ENCODE measurements at regions not wholly inside any gene's neighbourhood (a gene's known extent, or its start where the extent isn't known, plus 50 kb on each side); places are given as distances from the start of the nearest gene placed in this dataset.

DNA sequence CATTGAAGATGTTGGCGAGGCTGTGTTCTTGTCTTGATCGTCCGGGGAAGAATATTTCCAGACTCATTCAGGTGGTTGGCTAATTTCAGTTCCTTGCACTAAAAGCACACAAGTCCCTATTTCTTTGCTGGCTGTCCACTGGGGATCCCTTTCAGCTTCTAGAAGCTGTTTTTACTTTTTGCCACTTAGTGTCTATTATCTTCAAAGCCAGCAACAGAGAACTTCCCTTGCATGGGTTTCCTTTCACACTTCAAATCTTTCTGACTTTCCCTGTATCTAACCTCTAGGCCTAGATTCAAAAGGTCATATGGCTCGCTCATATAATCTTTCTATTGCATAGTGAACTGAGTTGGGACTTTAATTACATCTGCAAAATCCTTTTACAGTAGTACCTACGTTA, 215.3 kb upstream of the PCDH9 start:
- Histone ChIP-seq H3K79me2 (ENCODE audit: control insufficient read depth in 1 of 2, insufficient read depth in 2 of 2, low read length in 2 of 2) (no peaks in the 10 kb centered on the region), H3K27me3 (replicated peaks in 1 of 4; ENCODE audit: control insufficient read depth in 3 of 4, extremely low read depth in 1 of 4, insufficient read depth in 3 of 4, low read length in 3 of 4) (no peaks in the 10 kb centered on the region), H2BK20ac (ENCODE audit: low read length) (no peak overlapping the region), H3K36me3 (ENCODE audit: control insufficient read depth in 2 of 4, insufficient read depth in 4 of 4, low read length in 3 of 4) (no peaks in the 10 kb centered on the region), H3K18ac (ENCODE audit: extremely low read depth, low read length) (no peak overlapping the region), H3K79me1 (ENCODE audit: low read depth, low read length) (no peaks in the 10 kb centered on the region), H2BK120ac (replicated peaks; ENCODE audit: low read depth, low read length) (no peak overlapping the region), H3K4me3 (ENCODE audit: extremely low read depth in 1 of 4, insufficient read depth in 2 of 4, low read depth in 3 of 4, low read length in 4 of 4) (no peak overlapping the region), H3K27ac (ENCODE audit: low read depth, low read length) (no peak overlapping the region), H3K4me2 (ENCODE audit: insufficient read depth in 1 of 2, low read depth in 2 of 2, low read length in 2 of 2) (no peak overlapping the region), H4K91ac (replicated peaks; ENCODE audit: insufficient read length, low read length) (no peak overlapping the region), H4K20me1 (replicated peaks in 1 of 2; ENCODE audit: control insufficient read depth in 1 of 2, insufficient read depth in 2 of 2, low read length in 2 of 2) (no peaks in the 10 kb centered on the region), H2BK5ac (ENCODE audit: low read depth, low read length) (no peak overlapping the region), H3K23me2 (ENCODE audit: low read depth, low read length) (no peaks in the 10 kb centered on the region), H2AK5ac (ENCODE audit: low read depth, low read length) (no peak overlapping the region), H3K9ac (replicated peaks in 1 of 4; ENCODE audit: extremely low read depth in 1 of 4, low read depth in 3 of 4, low read length in 3 of 4) (no peak overlapping the region), H4K8ac (ENCODE audit: extremely low read depth, insufficient read depth, low read length) (no peak overlapping the region), H3K23ac (ENCODE audit: insufficient read length) (no peak overlapping the region), H3K4ac (replicated peaks; ENCODE audit: insufficient read length, low read depth, low read length) (no peak overlapping the region), H4K5ac (ENCODE audit: insufficient read length, low read depth, low read length) (no peak overlapping the region), H2BK12ac (ENCODE audit: low read depth, low read length) (no peak overlapping the region), H3K14ac (ENCODE audit: insufficient read length) (no peak overlapping the region), H2AFZ (ENCODE audit: low read length) (peak overlapping the region; percentile 9; the same call in 1 of the 2 replicates), H2BK15ac (ENCODE audit: low read length) (no peak overlapping the region), H3K56ac (replicated peaks; ENCODE audit: insufficient read length, low read depth, low read length) (no peak overlapping the region), H3K9me3 (ENCODE audit: insufficient read depth in 2 of 2, low read depth in 1 of 2, low read length in 1 of 2) (no peaks in the 10 kb centered on the region), H3K4me1 (replicated peaks in 1 of 4; ENCODE audit: control insufficient read depth in 3 of 4, insufficient read depth in 4 of 4, low read length in 3 of 4) (no peaks in the 10 kb centered on the region)
- ChIA-PET CTCF (ENCODE audit: partially characterized antibody) (interaction anchor here (1.4 kb wide), 1 partner anchor 29 kb away, joined by 3 read pairs; no protein-coding TSS in a partner anchor), POLR2A (ENCODE audit: partially characterized antibody) (no interaction called here)
- 91% methylated on average over 4 of the region's 5 CpGs; no CpG with 5 or more reads in 1 of the 2 experiments for WGBS, 2 experiments (ENCODE audit: extremely low coverage in 1 of 2, insufficient coverage in 1 of 2, insufficient read length in 1 of 2, insufficient replicate concordance in 2 of 2, low coverage in 1 of 2, low lambda C conversion rate in 2 of 2, missing lambda C conversion rate in 1 of 2)
- no peak for FAIRE-seq
- DNase-seq (ENCODE audit: low read depth in 1 of 2, low spot score in 2 of 2), result no peak
- no peak for TF ChIP-seq ZNF274 (IDR thresholded peaks at IDR 0.05; ENCODE audit: borderline replicate concordance, extremely low read depth, low read length)
- no peak for TF ChIP-seq MAFK (IDR thresholded peaks at IDR 0.05; ENCODE audit: low read depth, low read length)
- TF ChIP-seq, protein P1, sequence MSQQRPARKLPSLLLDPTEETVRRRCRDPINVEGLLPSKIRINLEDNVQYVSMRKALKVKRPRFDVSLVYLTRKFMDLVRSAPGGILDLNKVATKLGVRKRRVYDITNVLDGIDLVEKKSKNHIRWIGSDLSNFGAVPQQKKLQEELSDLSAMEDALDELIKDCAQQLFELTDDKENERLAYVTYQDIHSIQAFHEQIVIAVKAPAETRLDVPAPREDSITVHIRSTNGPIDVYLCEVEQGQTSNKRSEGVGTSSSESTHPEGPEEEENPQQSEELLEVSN (IDR thresholded peaks at IDR 0.05), result no peak
- no peak for TF ChIP-seq YY1 (IDR thresholded peaks at IDR 0.05; ENCODE audit: low read depth, low read length)
- TF ChIP-seq SP4 (IDR thresholded peaks at IDR 0.05; ENCODE audit: low read length), result no peak
- TF ChIP-seq CHD2 (IDR thresholded peaks at IDR 0.05; ENCODE audit: low read length), result no peak
- no peak for TF ChIP-seq EZH2 (IDR thresholded peaks at IDR 0.05; ENCODE audit: low read depth, low read length, severe bottlenecking)

Data from H1 (cell line).